IPS-18c (cell line): ENCODE measurements at regions not wholly inside any gene's neighbourhood (a gene's known extent, or its start where the extent isn't known, plus 50 kb on each side); places are given as distances from the start of the nearest gene placed in this dataset.

Source experiments
- H3K4me3 ChIP-seq: 2 replicates; pipeline ENCODE4 v1.7.0; 2013; ENCODE audit warnings: low read depth, mild to moderate bottlenecking, low read length, moderate library complexity; ENCODE audit not compliant: insufficient read depth
- H3K9me3 ChIP-seq: one replicate; pipeline ENCODE4 v1.6.1; 2013; ENCODE audit warnings: mild to moderate bottlenecking, low read length, moderate library complexity; ENCODE audit not compliant: control insufficient read depth, insufficient read depth

DNA sequence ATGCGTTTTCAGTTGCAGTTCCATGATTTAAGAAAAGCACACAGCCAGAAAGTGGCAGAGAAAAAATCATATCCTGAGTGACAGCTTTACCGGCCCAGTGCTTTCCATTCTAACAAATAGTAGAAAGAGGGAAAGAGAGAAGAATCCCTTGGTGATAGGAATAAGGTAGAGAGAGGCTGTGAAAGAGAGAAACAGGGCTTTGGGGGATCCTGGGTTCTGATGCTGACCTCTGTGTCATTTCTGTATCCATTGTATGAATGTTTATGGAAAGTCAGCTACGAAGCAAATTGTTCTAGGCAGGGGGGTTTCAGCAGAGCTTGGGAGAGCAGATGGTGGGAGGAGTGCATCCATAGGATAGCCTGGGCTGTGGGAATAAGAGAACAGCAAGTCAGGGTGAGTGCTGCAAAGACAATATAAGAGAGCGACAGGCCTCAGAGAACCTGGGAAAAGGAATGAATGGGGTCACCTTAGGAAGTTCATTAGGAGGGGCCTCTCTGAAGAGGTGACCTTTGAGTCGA is 203.4 kb upstream of the TNP1 start:
- Histone ChIP-seq H3K9me3 (no peaks in the 10 kb centered on the region), H3K4me3 (no peak overlapping the region)

- H3K9me3 ChIP-seq = no peaks in the 10 kb centered on the region
- no peak overlapping the region for H3K4me3 ChIP-seq
Observed at GRCh38 chr2:217062768-217063167, 202.9 kb upstream of the TNP1 start.

DNA sequence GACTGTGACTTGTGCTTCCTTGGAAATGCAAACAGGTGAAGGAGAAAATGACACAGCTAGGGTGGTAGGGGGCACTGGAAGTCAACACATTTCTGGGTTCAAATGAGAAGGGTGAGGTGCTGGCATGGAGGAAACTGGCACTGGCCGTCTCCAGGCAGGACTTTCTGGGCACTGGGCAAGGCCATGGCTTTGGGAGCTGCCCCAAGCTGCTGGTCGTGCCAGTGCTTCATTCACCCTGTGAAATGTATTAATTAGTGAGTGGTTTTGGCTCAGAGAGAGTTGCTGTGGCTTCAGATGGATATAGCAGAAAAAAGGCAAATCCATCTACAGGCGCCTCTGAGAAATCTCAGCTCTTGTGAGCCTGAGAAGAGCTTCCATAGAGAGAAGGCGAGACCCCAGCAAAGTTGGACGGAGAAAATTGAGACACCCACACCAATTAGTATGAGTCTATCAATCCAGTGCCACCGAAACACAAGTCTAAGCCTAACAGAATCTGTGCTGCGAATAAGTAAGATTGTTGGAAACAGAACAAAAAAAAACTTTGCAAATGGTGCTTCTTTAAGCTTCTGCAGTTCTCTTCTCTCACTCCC is 202.1 kb upstream of the TNP1 start:
- Histone ChIP-seq H3K4me3 (no peak overlapping the region), H3K9me3 (no peaks in the 10 kb centered on the region)

DNA sequence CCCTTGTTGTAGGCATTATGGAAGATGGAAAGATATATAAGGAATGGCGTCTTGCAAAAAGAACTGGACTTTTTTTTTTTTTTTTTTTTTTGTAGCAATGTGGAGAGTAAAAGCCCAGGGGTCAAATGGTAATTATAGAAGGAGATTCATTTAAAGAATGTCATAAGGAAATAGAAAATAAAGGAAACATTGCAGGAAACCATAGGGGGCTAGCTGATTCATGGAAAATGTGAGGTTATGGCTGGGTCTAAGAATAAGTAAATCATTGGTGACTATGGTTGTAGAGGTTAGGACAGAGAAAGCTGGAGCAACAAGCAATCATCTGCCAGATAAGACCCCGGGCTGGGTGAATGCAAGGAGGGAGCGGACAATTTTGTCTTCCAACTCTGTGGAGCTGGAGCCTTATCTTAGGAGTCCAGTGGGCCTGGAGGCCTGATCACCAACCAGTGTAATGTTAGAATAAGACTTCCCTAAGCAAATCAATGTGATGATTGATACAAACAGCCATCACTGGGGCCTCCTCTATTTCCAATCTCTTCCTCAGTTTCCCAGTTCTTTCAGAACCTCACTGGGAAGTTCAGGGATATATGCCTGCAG is 201.2 kb upstream of the TNP1 start:
- Histone ChIP-seq H3K9me3 (no peaks in the 10 kb centered on the region), H3K4me3 (no peak overlapping the region)

DNA sequence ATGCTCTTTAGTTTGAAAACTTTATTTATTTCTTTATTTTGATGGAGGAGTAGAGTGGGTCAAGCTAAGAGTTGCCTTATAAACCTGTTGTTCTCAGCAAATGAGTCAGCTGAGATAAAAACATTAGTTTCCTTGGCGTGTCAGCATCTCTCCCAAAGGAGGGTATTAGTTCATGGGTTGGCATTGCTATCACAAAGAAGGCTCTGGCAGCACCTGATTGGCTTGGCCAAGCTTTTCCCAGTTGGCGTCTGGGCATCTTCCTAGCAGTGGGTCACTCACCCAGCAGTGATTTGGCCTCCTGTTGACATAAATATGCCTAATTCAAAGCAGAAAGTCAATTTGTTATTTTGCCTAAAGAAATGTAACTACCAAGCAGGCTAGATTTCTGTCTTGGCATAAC is 200.7 kb upstream of the TNP1 start:
- H3K4me3 ChIP-seq = no peak overlapping the region

DNA sequence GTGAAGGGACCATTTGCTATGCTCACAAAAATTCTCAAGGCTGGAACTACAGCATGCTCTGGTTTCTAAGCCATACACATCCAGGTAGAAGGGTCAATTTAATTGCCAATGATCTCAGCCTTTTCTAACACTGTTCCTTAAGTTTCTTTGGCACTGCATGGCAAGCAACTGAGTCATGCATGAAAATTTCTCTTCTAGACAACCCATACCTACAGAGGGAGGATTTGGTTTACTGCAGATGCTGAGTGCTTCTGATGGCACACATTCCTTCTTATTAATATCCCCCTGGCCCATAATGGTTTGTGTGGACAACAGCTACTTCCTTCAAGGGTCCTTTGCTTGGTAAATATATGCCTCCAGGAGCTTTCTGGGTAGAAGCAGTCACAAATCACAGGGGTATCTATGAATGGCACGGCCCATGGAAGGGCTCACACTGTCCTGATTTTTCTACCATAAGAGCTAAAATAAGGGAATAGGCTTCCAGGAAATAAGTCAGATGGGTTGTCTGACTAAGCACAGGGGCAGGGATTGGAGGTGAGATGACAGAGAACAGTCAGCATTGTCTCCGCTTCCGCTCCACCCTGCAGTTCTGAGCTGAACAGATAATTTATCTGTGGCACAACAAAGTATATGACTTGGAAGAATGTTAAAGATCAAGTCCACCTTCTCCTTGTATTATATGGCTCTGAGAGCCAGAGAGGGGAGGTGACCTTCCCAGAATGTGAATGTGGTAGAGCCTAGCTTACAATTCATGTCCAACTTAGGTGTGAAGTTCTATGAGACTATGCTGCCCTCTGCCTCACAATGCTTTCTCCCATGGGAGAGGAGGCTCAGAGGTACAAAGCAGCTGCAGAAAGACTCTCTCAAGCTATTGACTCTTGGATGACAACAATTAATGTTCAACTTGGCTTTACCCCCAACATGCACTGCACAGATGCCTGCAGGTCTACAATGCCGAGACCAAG is 199.2 kb upstream of the TNP1 start:
- Histone ChIP-seq H3K9me3 (no peaks in the 10 kb centered on the region), H3K4me3 (no peak overlapping the region)

More for the DNA sequence above, 200.7 kb upstream of the TNP1 start:
- H3K9me3 ChIP-seq = no peaks in the 10 kb centered on the region

DNA sequence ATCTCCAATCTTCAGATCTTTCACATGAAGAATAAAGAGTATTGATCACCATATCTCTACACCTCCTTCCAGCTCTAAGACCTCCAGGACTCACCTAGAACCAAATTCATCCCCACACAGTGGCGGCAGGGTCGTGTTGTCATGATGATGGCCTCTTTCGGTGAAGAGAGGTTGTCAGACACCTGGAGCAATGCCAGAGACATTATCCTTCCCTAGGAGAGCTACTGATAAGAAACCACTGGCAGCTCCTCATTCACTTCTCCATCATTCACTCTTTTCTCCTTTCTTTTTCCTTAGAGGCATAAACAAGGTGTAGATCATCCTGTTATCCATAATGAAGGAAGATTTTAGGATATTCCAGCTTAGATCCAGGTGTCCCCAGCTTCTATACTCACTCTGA is 197.9 kb upstream of the TNP1 start:
- Histone ChIP-seq H3K4me3 (no peak overlapping the region), H3K9me3 (no peaks in the 10 kb centered on the region)

GRCh38 chr2:217055624-217056023 is 195.8 kb upstream of the TNP1 start:
- H3K9me3 ChIP-seq = no peaks in the 10 kb centered on the region
- no peak overlapping the region for H3K4me3 ChIP-seq

DNA sequence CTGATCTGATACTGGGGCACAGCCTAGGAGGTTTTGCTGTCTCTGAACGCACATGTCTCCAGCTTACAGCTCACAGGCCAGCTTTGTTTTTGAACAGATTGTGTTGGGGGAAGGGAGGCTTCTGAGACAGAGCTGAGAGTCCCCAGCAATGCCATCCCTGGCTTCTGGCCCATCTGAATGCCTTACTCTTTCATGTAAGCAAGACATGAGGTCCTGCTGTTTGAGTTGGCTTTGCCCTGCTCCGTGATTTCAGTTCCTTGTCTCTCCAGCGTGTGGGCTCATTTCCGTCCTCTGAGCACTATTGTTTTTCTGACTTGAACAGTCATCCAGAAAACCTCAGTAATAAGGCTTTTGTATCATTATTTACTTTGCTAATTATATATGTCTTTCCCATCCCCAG is 194.9 kb upstream of the TNP1 start:
- no peak overlapping the region for H3K4me3 ChIP-seq
- H3K9me3 ChIP-seq = no peaks in the 10 kb centered on the region

DNA sequence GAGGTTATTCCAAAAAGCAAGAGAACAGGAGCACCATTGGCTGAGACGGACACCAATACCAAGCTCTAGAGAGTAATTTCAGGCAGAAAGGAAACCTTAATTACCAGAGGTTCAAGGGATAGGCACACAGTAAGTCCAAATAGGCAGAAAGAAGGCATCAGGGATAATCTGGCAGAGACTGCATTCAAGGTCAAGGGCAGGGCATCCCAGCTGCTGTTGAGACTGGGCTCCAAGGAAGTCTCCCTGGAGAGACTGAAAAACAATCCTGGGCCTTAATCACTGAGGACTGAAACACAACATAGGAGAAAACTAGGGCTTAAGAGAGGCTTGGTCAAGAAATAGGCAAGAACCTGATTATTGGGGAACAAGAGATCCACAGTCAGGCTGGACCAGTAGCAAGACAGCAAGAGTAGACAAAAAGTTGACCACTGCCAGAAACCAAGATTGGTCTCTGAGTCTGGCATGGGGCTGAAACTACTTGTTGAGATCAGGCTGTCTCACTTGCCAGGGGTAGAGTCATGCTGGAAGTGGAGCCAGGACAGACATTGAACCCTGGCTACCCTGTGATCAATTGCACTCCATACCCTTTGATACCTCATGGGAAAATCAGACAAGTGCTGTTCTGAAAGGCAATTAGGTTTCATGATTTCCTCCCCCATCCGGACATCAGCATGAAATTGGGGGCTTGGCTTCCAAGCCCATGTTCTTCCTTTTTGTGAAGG is 193.2 kb upstream of the TNP1 start:
- no peaks in the 10 kb centered on the region for H3K9me3 ChIP-seq
- no peak overlapping the region for H3K4me3 ChIP-seq

DNA sequence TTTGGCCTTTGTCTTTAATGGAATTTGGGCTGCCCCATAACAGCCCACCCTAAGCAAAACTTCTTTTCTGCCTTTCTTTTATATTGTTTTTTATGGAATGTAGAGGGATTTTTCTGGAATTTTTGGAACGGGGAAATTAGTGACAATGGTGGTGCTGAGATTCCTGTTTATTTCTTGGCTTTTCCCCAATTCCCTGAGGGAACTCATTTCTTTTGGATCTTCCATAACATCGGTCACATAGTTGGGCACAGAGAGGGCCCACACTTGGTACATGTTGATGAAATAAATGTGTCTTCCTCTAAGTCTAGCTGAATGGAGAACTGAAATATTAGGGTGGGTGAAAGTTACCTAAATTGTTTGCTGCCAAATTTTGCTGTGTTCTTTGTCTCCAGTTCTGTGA is 191.6 kb upstream of the TNP1 start:
- Histone ChIP-seq H3K4me3 (no peak overlapping the region), H3K9me3 (no peaks in the 10 kb centered on the region)

GRCh38 chr2:217049956-217050355 is 190.1 kb upstream of the TNP1 start:
- H3K4me3 ChIP-seq = no peak overlapping the region
- H3K9me3 ChIP-seq = no peaks in the 10 kb centered on the region

- H3K4me3 ChIP-seq = no peak overlapping the region
- H3K9me3 ChIP-seq = no peaks in the 10 kb centered on the region
Observed at GRCh38 chr2:217049422-217049821, 189.6 kb upstream of the TNP1 start.

DNA sequence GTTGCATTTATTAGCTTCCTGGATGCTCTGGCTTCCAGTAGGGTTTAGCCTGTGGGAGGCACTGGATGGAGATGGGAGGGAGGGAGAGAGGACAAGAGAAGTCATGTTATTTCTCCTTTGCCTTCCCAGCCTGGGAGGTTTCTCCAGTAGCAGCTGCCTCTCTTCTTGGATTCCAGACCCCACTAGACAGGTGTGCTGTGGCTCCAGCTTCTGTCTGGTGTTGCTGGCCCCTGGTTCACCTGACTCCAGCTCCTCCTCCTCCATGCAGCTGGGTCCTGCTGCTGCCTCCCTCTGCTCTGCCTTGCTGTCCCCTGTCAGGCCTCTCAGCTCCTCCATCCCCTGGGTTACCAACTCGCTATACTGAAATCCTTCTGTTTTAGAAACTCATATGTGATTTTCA is 188.9 kb upstream of the TNP1 start:
- Histone ChIP-seq H3K4me3 (no peak overlapping the region), H3K9me3 (no peaks in the 10 kb centered on the region)

GRCh38 chr2:217047631-217048030 is 187.8 kb upstream of the TNP1 start:
- H3K4me3 ChIP-seq = no peak overlapping the region
- H3K9me3 ChIP-seq = peaks cover 2% of the 10 kb centered on the region

GRCh38 chr2:217047209-217047608 is 187.3 kb upstream of the TNP1 start:
- Histone ChIP-seq H3K9me3 (peaks cover 2% of the 10 kb centered on the region), H3K4me3 (no peak overlapping the region)

DNA sequence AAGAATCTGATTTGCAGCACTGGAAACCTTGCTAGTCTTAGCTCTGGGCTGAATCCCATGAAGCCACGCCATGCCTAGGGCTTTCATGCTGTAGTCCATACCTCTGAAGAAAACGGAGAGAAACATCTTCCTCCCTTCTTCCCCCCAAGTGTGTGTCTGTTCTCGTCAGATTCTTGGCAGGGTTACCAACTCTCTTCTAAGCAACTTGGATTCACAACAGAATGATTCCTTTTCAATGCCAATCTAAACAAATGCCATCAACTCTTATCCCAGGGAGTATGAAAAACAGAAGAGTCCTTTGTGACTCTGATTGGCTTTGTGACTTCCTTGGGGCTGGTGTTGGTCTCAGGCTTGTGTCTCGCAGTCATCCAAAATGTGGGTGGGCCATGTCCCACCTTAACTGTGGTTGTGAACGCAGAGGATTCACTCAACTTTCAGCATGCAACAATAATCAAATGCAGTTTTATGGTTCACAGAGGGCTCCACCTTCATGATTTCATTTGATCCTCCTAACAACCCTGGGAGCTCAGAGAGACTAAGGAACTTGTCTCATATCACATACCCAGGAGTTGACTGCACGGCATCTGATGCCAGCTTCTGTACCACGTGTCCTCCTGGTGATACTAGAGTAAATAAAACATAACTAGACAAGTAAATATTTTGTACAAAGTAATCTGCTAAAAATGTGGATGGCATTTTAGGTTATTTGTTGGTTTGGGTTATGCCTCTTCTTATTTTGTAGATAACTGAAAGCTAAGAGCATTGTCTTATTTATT is 186.0 kb upstream of the TNP1 start:
- H3K9me3 ChIP-seq = peaks cover 2% of the 10 kb centered on the region

More for the DNA sequence above, 186.0 kb upstream of the TNP1 start:
- no peak overlapping the region for H3K4me3 ChIP-seq
